ENCODE measurements at regions not wholly inside any gene's neighbourhood (a gene's known extent, or its start where the extent isn't known, plus 50 kb on each side); places are given as distances from the start of the nearest gene placed in this dataset.

DNA sequence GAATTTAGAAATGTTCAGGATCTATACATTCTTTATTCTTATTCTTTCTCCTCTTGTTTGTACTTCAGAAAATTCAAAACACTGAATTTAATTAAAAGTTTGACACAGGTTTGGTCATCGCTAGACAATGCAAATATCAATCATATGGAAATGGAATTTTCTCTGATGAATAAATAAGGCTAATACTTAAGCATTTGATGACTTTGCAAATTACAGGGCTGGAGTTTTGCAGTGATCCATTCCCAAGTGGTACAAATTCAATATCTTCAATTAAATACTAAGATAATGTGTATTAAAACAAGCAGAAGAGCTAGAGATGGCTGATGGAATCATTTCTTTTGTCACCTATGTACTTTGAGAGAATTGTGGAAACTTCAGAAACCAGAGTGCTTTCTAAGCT, 439.6 kb downstream of the DYNC2H1 start:
- Histone ChIP-seq H3K9me1 (replicated peaks; ENCODE audit: control insufficient read depth, extremely low read depth, insufficient read depth, low read length) (no peaks in the 10 kb centered on the region), H4K20me1 (replicated peaks; ENCODE audit: control insufficient read depth, extremely low read depth, insufficient read depth, low read length) (no peaks in the 10 kb centered on the region), H3K4me2 (ENCODE audit: insufficient read depth, low read length) (no peak overlapping the region), H3K27ac (ENCODE audit: insufficient read depth, low read depth, low read length) (no peak overlapping the region), H3K9me3 (replicated peaks; ENCODE audit: control insufficient read depth, insufficient read depth, low read length) (no peaks in the 10 kb centered on the region), H3K36me3 (ENCODE audit: control insufficient read depth in 2 of 2, extremely low read depth in 1 of 2, insufficient read depth in 2 of 2, low read length in 2 of 2) (no peaks in the 10 kb centered on the region), H2AFZ (ENCODE audit: low read depth, low read length) (no peak overlapping the region), H3K9ac (replicated peaks; ENCODE audit: extremely low read depth, insufficient read depth, low read length) (no peak overlapping the region), H3K4me3 (replicated peaks in 1 of 3; ENCODE audit: insufficient read depth in 1 of 3, low read depth in 1 of 3, low read length in 3 of 3) (no peak overlapping the region), H3K79me2 (ENCODE audit: control insufficient read depth, insufficient read depth, low read length) (no peaks in the 10 kb centered on the region), H3K4me1 (ENCODE audit: control insufficient read depth, extremely low read depth, insufficient read depth, low read length) (peaks cover 2% of the 10 kb centered on the region), H3K27me3 (ENCODE audit: control insufficient read depth in 2 of 2, insufficient read depth in 2 of 2, low read length in 2 of 2) (no peaks in the 10 kb centered on the region)
- BruUV-seq (replicated peaks), result no TSS peak
- no peak for FAIRE-seq
- ChIA-PET CTCF (interaction anchor here (6.3 kb wide), 1 partner anchor 12 kb away, joined by 48 read pairs; no protein-coding TSS in a partner anchor), POLR2A (no interaction called here)
- TF ChIP-seq POLR2AphosphoS5 (IDR thresholded peaks at IDR 0.05; ENCODE audit: insufficient read depth, low read depth, low read length), result no peak
- no peak for TF ChIP-seq EZH2 (IDR thresholded peaks at IDR 0.05; ENCODE audit: borderline replicate concordance, low read depth, low read length, severe bottlenecking)
- TF ChIP-seq, protein P1, sequence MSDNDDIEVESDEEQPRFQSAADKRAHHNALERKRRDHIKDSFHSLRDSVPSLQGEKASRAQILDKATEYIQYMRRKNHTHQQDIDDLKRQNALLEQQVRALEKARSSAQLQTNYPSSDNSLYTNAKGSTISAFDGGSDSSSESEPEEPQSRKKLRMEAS (IDR thresholded peaks at IDR 0.05; ENCODE audit: insufficient read depth, insufficient read length), result no peak
- TF ChIP-seq, protein P2, sequence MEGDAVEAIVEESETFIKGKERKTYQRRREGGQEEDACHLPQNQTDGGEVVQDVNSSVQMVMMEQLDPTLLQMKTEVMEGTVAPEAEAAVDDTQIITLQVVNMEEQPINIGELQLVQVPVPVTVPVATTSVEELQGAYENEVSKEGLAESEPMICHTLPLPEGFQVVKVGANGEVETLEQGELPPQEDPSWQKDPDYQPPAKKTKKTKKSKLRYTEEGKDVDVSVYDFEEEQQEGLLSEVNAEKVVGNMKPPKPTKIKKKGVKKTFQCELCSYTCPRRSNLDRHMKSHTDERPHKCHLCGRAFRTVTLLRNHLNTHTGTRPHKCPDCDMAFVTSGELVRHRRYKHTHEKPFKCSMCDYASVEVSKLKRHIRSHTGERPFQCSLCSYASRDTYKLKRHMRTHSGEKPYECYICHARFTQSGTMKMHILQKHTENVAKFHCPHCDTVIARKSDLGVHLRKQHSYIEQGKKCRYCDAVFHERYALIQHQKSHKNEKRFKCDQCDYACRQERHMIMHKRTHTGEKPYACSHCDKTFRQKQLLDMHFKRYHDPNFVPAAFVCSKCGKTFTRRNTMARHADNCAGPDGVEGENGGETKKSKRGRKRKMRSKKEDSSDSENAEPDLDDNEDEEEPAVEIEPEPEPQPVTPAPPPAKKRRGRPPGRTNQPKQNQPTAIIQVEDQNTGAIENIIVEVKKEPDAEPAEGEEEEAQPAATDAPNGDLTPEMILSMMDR (IDR thresholded peaks at IDR 0.05; ENCODE audit: extremely low read depth in 1 of 2, insufficient read depth in 1 of 2, low read depth in 1 of 2, low read length in 2 of 2), result no peak
- no peak for TF ChIP-seq POLR2A (IDR thresholded peaks at IDR 0.05; ENCODE audit: low read depth, low read length)
- dilution Hi-C loops (cut with MboI; ENCODE audit: extremely low pct_ligation_motif_present, low sequenced_read_pairs) (no loop called here), intact Hi-C loops (cut with micrococcal nuclease) (no loop called here)
- DNase-seq (ENCODE audit: low read depth, low spot score), result no peak

DNA sequence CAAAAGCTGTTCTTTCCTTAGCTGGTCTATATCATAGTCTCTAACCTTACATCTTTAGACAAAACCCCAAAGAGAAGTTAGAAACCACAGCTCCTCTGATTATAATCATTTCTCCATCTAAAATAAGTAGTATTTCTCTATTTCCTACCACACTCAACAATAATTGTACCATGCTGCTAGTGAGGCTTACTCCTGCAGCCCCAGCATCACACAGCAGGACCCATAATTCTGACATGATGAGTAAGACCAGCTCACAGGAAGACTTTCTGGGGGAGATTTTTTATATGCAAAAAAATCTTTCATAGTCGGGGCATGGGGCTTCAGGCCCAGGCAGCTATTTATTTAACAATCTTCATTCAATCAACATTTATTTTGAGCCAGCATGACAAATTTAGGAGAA, 441.6 kb downstream of the DYNC2H1 start:
- Histone ChIP-seq H3K9me1 (replicated peaks; ENCODE audit: control insufficient read depth, extremely low read depth, insufficient read depth, low read length) (no peaks in the 10 kb centered on the region), H3K79me2 (ENCODE audit: control insufficient read depth, insufficient read depth, low read length) (no peaks in the 10 kb centered on the region), H3K27me3 (ENCODE audit: control insufficient read depth in 2 of 2, insufficient read depth in 2 of 2, low read length in 2 of 2) (no peaks in the 10 kb centered on the region), H3K4me1 (ENCODE audit: control insufficient read depth, extremely low read depth, insufficient read depth, low read length) (peaks cover 2% of the 10 kb centered on the region), H3K9me3 (replicated peaks; ENCODE audit: control insufficient read depth, insufficient read depth, low read length) (no peaks in the 10 kb centered on the region), H3K27ac (ENCODE audit: insufficient read depth, low read depth, low read length) (no peak overlapping the region), H3K36me3 (ENCODE audit: control insufficient read depth in 2 of 2, extremely low read depth in 1 of 2, insufficient read depth in 2 of 2, low read length in 2 of 2) (no peaks in the 10 kb centered on the region), H2AFZ (ENCODE audit: low read depth, low read length) (no peak overlapping the region), H4K20me1 (replicated peaks; ENCODE audit: control insufficient read depth, extremely low read depth, insufficient read depth, low read length) (no peaks in the 10 kb centered on the region), H3K4me3 (replicated peaks in 1 of 3; ENCODE audit: insufficient read depth in 1 of 3, low read depth in 1 of 3, low read length in 3 of 3) (no peak overlapping the region), H3K9ac (replicated peaks; ENCODE audit: extremely low read depth, insufficient read depth, low read length) (no peak overlapping the region), H3K4me2 (ENCODE audit: insufficient read depth, low read length) (no peak overlapping the region)
- TF ChIP-seq EZH2 (IDR thresholded peaks at IDR 0.05; ENCODE audit: borderline replicate concordance, low read depth, low read length, severe bottlenecking) (no peak), MYC (IDR thresholded peaks at IDR 0.05; ENCODE audit: low read depth, low read length) (no peak)
- FAIRE-seq (no peak), DNase-seq (ENCODE audit: low read depth, low spot score) (no peak)
- intact Hi-C loops (cut with micrococcal nuclease), result no loop called here
- POLR2A ChIA-PET, result no interaction called here
- BruUV-seq (replicated peaks), result no TSS peak
- dilution Hi-C loops (cut with MboI; ENCODE audit: extremely low pct_ligation_motif_present, low sequenced_read_pairs), result no loop called here
- CTCF ChIA-PET, result interaction anchor here (0.6 to 6.3 kb wide), 2 partner anchors 13 to 14 kb away, joined by 3 to 48 read pairs; no protein-coding TSS in a partner anchor
